HG03432 (cell line): ENCODE measurements at regions not wholly inside any gene's neighbourhood (a gene's known extent, or its start where the extent isn't known, plus 50 kb on each side); places are given as distances from the start of the nearest gene placed in this dataset.
"Not testable (repeated sequence)": the region's sequence is repeated elsewhere in the genome, so short reads cannot be mapped to it uniquely, and the experiment has no call there.

Experiments
- ATAC-seq: cut with Tn5 transposase; IDR thresholded peaks from one replicate; pipeline ENCODE4 v1.9.1; 2021; ENCODE audit warnings: mild to moderate bottlenecking, moderate library complexity; ENCODE audit not compliant: unreplicated experiment

DNA sequence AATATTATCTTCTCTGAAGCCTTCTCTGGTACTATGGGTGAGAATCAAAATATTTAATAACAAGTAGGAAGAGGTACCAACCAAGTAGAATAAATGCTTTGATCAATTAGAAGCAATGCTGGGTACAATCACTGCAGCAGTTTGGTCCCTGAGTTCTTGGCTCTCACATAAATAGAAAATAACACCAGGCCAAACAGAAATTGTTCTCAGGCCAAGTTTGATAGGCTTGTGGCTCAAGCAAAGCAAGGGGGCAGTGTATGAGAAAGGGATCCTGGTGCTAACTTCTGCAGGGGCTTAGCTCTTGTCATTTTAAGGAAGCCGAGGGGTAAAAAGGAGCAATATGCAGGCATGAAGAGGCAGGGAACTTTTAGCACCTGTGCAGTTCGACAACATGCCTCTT is 146.8 kb upstream of the TMEM229A start:
- no peak for ATAC-seq

DNA sequence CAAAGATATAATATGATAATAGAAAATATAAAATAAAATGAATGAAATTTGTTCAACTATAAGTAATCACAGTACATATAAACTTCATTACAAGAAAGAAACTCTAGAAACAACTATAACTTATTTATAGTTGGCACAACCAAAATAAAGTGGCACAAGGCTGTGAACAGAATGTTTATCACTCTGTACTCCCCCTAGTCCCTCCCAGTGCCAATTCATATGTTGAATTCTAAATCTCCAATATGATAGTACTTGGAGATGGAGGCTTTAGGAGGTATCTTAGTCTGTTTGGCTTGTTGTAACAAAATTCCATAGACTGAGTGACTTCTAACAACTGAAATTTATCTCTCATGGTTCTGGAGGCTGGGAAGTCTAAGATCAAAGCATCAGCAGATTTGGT is 145.0 kb upstream of the TMEM229A start:
- ATAC-seq = no peak

DNA sequence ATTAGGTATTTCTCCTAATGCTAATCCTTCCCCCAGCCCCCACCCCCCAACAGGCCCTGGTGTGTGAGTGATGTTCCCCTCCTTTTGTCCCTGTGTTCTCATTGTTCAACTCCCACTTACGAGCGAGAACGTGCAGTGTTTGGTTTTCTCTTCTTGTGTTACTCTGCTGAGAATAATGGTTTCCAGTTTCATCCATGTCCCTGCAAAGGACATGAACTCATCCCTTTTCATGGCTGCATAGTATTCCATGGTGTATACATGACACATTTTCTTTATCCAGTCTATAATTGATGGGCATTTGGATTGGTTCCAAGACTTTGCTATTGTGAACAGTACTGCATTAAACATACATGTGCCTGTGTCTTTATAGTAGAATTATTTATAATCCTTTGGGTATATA is 138.9 kb upstream of the TMEM229A start:
- not testable (repeated sequence) for ATAC-seq

DNA sequence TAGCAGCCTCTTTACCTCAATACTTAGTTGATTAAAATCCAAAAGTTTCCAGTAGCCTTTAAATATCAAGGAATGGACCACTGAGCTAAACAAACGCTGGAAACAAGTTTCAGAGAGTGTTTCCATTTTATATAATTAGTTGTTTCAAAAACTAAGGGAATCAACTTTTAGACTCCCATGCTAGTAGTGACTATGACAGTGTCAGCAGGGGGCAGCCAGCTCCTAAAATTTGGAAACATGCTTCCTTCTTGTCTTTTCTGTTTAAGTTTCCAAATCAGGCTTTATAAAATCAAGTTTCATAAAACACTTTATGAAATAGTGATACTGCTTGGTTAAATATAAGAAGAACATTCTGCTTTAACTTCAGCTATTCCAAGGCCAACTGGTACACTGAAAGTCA is 138.2 kb upstream of the TMEM229A start:
- no peak for ATAC-seq

DNA sequence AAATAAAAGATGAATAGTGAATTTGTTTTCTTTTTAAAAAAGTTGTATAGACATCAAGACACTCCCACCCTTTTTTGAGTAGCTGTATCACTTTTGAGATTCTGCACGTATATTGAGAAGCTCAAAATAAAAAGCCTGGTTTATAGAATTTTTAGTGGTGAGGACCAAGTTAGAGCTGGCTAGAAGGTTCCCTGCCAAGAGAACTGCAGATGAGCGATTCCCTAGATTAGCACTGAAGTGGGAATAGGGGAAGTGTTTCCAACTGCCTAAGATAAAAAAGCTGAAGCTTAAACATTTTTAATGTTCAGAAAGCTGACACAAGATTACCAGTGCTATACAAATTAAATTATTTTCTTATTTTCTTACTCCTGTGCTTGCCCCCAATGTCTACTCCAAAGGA is 135.7 kb upstream of the TMEM229A start:
- ATAC-seq = no peak

DNA sequence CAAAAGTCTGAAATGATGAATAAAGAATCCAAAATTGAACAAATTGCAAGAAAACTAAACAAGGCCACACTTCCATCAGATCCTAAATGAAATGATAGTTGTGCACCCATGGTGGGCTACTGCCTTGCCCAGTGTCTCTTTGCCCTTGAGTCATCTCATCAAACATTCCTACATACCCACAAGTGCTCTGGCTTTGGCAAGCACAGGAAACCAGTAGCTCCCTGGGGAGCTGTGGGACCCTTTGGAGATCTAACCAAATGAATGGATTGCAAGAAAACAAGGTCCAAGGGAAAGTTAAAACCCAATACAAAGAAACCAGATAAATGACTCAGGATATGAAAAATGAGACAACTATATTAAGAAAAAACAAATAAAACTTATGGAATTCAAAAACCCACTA is 129.8 kb upstream of the TMEM229A start:
- no peak for ATAC-seq

DNA sequence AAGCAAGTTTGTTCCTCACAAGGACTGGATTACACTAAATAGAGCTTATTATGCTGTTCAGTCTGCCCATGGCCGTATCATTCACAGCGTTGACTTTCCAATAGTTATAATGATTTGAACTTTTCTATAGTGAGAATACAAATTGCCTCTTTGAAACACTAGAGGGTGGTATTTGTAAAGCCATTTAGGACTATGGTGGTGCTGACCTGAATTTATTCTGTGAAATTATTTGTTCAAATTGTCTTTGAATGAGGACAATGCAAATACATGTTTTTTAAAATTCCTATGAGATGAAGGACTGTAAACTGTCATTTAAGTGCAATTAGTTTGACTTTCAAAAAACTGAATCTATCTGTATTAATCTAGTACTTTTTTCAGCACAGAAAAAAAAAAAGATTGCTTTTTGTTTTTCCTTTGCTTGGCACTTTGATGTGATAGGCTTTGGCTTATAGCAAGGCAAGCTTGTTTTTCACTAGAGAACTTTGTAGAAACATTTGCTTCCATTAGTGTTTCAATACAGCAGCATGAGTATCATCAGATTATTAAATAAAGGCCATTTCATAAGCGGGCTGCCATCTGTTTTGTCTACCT is 122.7 kb upstream of the TMEM229A start:
- peak; percentile 79 for ATAC-seq

DNA sequence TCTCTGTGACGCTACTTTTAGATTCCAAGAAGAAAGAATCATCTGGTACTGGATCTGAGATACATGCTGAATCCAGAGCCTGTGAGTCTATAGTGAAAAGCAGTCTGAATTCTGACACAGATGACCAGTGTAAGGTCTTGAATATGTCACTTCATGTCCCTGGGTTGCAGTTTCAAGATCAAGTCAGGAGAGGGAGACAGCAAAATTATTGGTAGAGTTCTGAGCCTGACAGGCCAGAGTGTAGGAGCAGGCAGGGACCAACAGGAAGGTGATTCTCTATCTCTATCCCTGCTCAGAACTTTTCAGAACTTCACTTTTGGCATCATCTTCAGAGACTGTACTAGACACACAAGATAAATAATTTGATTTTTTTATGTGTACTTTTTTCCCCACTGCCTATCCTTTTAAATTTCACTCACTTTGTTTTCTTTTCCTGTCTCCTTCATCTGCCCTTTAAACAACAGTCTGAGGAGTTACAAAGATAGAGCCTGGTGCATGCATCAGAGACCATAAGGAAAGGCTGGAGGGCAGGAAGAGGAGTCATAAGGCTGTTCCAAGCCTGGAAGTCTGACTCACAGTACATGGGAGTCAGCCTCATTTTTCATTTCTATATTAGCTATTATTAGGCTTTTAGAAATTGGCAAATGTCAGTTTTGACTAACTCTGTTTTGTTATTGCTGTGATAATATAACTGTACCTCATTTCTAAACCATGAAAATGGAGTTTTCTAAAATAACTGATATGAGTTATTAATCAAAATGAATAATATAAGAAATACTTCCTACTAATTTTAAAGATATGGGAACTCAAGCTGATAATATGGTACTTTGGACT is 120.2 kb upstream of the TMEM229A start:
- ATAC-seq = peak; percentile 65

DNA sequence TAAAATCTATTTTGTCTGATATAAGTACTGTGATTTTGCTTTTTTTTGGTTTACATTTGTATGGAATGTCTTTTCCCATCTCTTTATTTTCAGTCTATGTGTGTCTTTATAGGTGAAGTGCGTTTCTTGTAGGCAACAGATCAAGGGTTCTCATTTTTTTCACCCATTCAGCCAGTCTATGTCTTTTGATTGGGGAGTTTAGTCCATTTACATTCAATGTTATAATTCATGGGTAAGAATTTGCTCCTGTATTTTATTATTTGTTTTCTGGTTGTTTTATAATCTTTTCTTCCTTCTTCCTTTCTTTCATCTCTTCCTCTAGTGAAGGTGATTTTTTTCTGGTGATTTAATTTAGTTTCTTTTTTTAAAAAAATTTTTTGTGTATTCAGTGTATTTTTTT is 104.8 kb upstream of the TMEM229A start:
- no peak for ATAC-seq

DNA sequence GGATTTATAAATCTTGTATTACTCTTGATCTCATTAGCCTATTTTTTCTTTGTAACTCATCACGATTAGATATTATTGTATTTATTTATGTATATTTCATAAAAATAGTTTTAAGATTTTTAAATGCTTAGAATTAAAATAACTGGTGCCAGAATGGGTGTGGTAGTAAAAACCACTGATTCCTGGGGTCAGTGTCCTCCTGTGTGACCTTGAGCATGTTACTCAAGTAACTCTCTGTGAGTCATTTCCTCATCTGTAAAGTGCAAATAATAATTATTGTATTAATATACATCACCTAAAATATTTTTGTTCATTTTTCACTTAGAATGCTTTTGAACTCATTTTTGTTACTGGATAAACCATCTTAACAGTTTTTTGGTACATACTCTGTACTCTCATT is 91.3 kb upstream of the TMEM229A start:
- no peak for ATAC-seq

DNA sequence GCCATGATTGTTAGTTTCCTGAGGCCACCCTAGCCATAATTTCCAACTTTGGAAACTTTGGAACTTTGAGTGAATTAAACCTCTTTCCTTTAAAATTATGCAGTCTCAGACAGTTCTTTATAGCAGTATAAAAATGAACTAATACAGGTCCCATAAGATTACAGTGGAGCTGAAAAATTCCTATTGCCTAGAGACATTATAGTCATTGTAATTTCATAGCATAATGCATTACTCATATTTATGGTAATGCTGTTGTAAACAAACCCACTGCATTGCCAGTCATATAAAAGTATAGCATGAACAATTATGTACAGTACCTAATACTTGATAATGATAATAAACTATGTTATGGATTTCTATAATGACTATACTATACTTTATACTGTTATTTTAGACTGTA is 88.0 kb upstream of the TMEM229A start:
- no peak for ATAC-seq

DNA sequence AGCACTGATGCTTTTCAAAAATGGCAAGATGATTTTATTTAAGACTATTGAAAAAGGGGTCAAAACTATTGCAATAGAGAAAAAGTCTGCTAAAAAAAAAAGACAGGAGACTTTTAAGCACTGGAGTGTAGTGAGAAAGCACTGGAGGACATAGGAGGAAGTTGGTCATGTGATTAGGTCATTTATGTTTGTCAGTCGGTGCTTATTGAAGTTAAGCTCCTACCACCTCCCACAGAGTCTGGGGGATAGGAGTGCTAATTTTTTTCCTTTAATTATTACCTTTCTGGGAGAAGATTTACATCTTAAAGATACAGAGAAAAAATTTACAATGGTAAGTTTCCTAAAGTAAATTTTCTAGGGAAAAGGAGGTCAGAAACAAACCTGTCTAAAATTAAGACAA is 80.2 kb upstream of the TMEM229A start:
- no peak for ATAC-seq

DNA sequence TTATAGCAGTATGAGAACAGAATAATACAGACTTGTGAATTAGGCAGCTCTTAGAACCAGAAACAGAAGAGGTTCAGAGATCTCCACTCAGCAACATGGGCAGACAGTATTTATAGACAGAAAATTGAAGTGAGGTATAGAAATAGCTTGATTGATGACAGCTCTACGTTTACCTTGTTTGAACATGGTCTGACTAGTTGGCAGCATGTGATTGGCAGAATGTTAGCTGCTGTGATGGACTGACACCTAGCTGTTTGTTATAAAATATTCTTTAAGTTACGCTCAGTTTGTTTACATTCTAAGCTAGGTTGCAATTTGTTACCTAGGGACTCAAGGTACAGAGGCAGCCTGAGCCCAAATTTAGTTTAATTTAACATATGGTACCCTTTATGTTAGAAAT is 73.7 kb upstream of the TMEM229A start:
- ATAC-seq = no peak

DNA sequence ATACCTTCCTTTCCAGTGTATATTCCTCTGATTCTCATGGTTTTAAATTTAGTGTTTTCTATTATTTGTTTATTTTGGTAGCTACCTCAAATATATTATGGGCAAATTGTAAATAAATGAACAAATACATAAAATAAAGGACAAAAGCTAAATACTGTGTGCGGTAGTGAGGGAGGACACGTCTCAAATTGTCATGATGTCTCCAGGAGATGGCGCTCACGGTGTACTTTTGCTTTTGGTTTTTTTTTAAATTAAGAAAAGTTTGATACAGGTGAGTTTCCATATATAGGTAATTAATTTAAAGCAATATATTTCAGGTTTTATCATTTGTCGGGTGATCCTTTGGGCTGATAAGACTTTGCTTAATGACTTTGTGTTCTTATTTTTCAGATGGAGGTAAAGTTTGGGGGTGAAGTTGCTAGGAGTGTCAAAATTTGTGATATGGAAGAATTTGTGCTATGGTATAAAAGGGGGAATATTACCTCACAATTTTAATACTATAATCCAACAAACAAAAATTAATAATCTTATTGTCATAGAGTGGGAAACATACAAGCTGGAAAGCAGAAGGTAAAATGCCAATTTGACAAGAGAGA is 68.4 kb upstream of the TMEM229A start:
- ATAC-seq = no peak

DNA sequence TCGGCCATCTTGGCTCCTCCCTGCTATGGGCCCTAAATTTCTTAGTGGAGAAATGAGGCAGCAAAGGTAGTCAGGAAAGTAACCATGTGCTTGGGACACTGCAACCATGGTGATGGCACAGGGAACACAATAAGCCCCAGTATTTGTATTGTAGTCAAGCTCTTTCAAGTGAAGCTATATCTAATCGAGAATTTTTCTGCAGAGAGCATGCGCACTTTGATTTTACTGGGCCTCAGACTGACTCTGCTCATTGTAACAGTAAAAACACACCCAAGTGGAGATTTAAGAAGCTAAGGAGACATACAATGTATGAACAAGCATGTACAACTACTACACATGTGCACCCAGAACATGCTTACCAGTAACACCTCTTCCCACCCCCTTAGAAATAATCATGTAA is 67.3 kb upstream of the TMEM229A start:
- ATAC-seq = no peak

DNA sequence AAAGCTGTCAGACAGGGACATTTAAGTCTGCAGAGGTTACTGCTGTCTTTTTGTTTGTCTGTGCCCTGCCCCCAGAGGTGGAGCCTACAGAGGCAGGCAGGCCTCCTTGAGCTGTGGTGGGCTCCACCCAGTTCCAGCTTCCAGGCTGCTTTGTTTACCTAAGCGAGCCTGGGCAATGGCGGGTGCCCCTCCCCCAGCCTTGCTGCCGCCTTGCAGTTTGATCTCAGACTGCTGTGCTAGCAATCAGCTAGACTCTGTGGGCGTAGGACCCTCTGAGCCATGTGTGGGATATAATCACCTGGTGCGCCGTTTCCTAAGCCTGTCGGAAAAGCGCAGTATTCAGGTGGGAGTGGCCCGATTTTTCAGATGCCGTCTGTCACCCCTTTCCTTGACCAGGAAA is 66.7 kb upstream of the TMEM229A start:
- ATAC-seq = not testable (repeated sequence)

DNA sequence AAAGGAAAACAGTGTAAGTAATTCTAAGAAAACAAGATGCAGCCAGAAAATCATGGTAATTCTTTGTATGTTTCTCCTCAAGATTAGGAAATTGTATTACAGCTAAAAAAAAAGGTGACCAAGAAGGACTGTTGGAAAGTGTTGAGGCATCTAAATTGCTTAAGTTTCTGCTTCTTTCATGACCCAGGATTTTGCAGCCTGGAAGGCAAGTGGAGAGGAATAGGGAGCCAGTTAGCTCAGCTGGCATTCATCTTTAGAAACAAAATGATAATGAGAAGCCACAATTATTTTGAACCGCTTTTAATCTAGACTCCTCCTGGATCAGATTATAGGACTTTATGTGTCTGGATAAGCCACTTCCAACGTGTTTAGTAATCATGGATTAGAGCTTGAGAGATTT is 56.8 kb upstream of the TMEM229A start:
- ATAC-seq = no peak

DNA sequence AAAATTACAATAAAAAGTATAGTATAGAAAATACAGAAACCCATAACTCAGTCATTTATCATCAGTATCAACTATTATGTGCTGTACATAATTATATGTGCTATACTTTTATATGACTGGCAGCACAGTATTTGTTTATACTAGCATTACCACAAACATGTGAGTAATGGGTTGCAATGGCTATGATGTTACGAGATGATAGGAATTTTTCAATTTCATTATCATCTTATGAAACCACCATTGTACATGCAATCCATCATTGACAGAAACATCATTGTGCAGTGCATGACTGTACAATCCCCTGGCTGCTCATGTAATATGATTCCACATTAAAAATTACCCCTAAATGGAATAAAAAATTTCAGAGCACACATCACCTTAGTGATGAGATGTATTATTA is 55.7 kb upstream of the TMEM229A start:
- ATAC-seq = no peak

DNA sequence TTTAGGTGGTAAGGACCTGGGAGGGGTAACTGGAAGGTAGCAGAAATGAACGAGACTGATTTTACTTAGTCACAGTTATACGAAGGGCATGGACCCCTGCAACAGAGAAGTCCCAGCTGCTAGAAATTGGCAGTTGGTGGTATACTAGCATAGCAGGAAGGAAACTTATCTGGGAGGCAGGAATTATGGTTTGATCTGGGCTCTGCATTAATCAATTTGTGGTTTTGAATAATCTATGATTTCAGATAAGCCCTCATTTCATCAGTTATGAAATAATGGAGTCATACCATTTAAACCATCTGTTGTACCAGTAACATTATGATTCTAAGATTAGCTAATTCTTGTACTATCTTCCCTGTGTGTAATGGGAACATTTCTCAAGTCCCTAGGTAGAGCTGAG is 54.0 kb upstream of the TMEM229A start:
- ATAC-seq = no peak

DNA sequence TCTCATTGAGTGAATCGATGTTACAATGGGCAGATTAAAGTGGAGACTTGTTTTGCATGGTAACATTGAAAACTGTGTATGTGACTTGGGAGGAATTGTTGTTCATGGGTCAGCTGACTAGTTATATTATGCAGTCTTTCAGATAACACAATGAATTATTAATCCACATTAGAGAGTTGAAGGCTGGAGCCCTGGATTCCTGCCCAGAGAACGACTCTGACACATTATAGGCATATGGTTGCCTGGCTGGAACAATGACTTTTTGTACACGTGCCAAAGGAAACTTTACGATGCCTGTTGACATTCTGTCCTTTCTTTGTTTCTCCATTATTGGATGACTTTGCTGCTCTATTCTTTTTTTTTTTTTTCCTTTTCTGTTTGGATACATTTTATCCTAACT is 52.3 kb upstream of the TMEM229A start:
- ATAC-seq = no peak

DNA sequence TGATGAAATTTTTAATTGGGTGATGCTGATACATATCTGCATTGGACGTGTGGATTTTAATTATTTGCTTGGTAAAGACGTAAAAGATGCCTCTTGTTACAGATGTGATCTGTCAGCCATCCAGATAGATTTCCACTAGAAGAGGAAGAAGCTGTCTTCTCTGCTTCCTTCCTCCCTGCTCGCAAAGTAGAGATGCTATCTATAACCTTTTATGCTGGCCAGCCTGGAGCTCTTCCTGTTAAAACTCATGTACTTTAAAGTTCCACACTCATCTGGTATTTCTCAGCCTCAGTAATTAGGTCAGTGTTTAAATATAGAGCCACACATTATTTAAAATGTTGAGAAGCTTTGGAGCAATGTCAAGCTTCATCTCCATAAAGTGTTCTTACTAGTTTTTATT is 51.2 kb upstream of the TMEM229A start:
- ATAC-seq = no peak
